ENCODE measurements at regions not wholly inside any gene's neighbourhood (a gene's known extent, or its start where the extent isn't known, plus 50 kb on each side); places are given as distances from the start of the nearest gene placed in this dataset.
"Not testable (repeated sequence)": the region's sequence is repeated elsewhere in the genome, so short reads cannot be mapped to it uniquely, and the experiment has no call there.

DNA sequence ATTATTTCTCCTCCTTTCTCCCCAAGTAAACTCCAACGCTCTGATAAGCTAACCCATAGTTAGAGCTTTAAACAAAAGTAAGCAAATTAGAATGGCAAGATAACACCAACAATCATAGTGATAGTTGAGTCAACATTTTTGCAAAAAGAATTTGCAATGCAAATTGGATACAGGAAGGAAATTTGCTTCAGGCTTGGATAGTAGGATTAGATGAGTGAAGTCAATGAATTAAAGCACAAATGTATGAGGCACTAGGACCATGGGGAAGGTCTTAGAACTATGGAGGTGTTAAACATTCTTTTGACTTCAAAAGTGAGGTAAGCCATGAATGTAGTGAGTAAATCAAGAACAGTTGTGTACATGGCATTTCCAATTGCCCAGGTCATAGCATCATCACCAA lies 289.8 kb upstream of the GRAMD2B start:
- H3K27ac ChIP-seq: no peak overlapping the region
- H3K9me3 ChIP-seq (replicated peaks): no peaks in the 10 kb centered on the region
- DNase-seq (ENCODE audit: low read depth in 1 of 2, low spot score in 2 of 2): no peak
- no peak overlapping the region for H3K4me3 ChIP-seq
- no peaks in the 10 kb centered on the region for H3K27me3 ChIP-seq (replicated peaks)
- H3K4me1 ChIP-seq (replicated peaks): peaks cover 11% of the 10 kb centered on the region
- no peaks in the 10 kb centered on the region for H3K36me3 ChIP-seq

DNA sequence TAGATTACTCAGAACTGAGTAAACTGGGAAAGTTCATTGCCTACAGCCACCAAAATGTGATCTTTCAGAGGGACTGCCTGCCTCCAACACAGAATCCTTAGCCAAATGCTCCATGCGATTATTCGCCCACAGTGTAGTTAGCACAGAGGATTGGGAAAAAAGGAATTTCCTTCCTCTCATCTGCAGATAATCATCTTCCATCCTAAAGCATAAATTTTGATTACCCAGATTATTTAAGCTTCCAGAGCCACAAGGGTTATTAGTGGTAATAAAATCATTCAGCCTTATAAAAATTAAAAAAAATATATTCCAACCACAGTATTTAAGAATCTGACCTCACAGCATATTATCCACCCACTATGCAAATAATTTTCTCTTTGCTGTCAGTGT lies 285.3 kb upstream of the GRAMD2B start:
- Histone ChIP-seq H3K27me3 (replicated peaks) (no peaks in the 10 kb centered on the region), H3K4me1 (replicated peaks) (peaks cover 35% of the 10 kb centered on the region), H3K27ac (peak overlapping the region; percentile 79), H3K9me3 (replicated peaks) (no peaks in the 10 kb centered on the region), H3K4me3 (no peak overlapping the region), H3K36me3 (no peaks in the 10 kb centered on the region)
- DNase-seq (ENCODE audit: low read depth in 1 of 2, low spot score in 2 of 2): peak in 1 of 2 experiments; percentile 14

DNA sequence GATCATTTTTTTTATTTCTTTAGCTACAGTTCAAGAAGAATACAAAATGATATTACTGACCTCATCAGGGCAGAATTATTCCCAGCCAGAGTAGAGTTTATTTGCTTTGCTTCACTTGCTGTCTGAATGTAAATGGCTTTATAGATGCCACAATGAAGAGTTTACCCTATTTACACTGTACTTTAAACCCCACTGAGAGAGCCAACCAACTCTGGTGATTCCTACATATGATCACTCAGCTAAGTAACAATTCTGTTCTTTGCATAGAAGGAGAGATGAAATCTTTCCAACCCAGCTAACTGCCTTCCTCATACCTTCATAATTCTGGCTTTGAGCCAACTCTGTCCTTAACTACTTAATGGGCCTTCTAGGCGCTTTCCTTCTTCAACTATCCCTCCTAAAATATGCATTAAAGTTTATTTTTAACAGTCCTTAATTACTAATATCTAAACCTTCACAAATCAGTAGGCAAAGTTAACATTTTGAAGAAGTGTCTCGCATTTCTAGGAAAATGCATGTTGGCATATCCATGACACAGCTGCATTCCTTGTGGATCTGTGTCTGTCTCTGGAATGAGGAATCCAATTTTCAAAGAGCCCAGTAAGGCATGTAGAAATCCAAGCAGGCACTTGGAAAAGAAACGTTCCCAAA lies 284.8 kb upstream of the GRAMD2B start:
- Histone ChIP-seq H3K36me3 (no peaks in the 10 kb centered on the region), H3K27ac (peak overlapping the region; percentile 79), H3K4me3 (no peak overlapping the region), H3K9me3 (replicated peaks) (no peaks in the 10 kb centered on the region), H3K4me1 (replicated peaks) (peaks cover 35% of the 10 kb centered on the region), H3K27me3 (replicated peaks) (no peaks in the 10 kb centered on the region)
- DNase-seq (ENCODE audit: low read depth in 1 of 2, low spot score in 2 of 2): peak; percentile 60 to 82

- H3K4me1 ChIP-seq (replicated peaks): peaks cover 35% of the 10 kb centered on the region
- DNase-seq (ENCODE audit: low read depth in 1 of 2, low spot score in 2 of 2): peak in 1 of 2 experiments; percentile 64
- peak overlapping the region; percentile 79 for H3K27ac ChIP-seq
- no peaks in the 10 kb centered on the region for H3K9me3 ChIP-seq (replicated peaks)
- H3K4me3 ChIP-seq: no peak overlapping the region
- H3K36me3 ChIP-seq: no peaks in the 10 kb centered on the region
- H3K27me3 ChIP-seq (replicated peaks): no peaks in the 10 kb centered on the region
These were observed 284.1 kb upstream of the GRAMD2B start for GRCh38 chr5:126139086-126139485.

DNA sequence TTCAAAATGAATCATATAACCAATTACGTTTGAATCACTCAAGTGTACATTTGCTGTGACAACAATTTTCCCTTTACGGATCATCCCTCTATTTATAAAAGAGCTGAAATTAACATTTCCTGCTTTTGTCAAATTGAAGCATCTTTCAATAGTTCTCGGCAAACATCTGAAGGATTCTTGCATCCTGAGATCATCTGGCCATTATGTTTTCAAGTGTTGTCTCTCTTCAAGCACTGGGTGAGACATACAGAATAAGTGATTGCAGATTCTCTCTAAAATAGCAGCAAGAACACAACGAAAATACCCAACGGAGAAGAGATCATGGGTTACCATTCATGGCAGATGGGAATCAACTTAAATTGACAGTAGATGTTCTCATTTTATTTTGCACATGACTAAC lies 283.4 kb upstream of the GRAMD2B start:
- Histone ChIP-seq H3K27me3 (replicated peaks) (no peaks in the 10 kb centered on the region), H3K27ac (peak overlapping the region; percentile 79), H3K36me3 (no peaks in the 10 kb centered on the region), H3K4me3 (no peak overlapping the region), H3K4me1 (replicated peaks) (peaks cover 35% of the 10 kb centered on the region), H3K9me3 (replicated peaks) (no peaks in the 10 kb centered on the region)
- peak; percentile 69 to 94 for DNase-seq (ENCODE audit: low read depth in 1 of 2, low spot score in 2 of 2)

- Histone ChIP-seq H3K4me3 (no peak overlapping the region), H3K27me3 (replicated peaks) (no peaks in the 10 kb centered on the region), H3K36me3 (no peaks in the 10 kb centered on the region), H3K27ac (no peak overlapping the region), H3K4me1 (replicated peaks) (peaks cover 23% of the 10 kb centered on the region), H3K9me3 (replicated peaks) (no peaks in the 10 kb centered on the region)
- no peak for DNase-seq (ENCODE audit: low read depth in 1 of 2, low spot score in 2 of 2)
These were observed 279.6 kb upstream of the GRAMD2B start for GRCh38 chr5:126143622-126144021.

DNA sequence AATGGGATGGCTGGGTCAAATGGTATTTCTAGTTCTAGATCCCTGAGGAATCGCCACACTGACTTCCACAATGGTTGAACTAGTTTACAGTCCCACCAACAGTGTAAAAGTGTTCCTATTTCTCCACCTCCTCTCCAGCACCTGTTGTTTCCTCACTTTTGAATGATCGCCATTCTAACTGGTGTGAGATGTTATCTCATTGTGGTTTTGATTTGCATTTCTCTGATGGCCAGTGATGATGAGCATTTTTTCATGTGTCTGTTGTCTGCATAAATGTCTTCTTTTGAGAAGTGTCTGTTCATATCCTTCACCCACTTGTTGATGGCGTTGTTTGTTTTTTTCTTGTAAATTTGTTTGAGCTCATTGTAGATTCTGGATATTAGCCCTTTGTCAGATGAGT lies 272.9 kb upstream of the GRAMD2B start:
- not testable (repeated sequence) for H3K27ac ChIP-seq; DNase-seq (ENCODE audit: low read depth in 1 of 2, low spot score in 2 of 2); H3K36me3 ChIP-seq; H3K4me3 ChIP-seq; H3K4me1 ChIP-seq (replicated peaks); H3K9me3 ChIP-seq (replicated peaks); H3K27me3 ChIP-seq (replicated peaks)

DNA sequence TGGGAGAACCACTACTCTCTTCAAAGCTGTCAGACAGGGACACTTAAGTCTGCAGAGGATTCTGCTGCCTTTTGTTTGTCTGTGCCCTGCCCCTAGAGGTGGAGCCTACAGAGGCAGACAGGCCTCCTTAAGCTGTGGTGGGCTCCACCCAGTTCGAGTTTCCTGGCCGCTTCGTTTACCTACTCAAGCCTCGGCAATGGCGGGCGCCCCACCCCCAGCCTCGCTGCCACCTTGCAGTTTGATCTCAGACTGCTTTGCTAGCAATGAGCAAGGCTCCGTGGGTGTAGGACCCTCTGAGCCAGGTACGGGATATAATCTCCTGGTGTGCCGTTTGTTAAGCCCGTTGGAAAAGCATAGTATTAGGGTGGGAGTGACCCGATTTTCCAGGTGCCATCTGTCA lies 267.9 kb upstream of the GRAMD2B start:
- H3K27me3 ChIP-seq (replicated peaks); H3K9me3 ChIP-seq (replicated peaks); DNase-seq (ENCODE audit: low read depth in 1 of 2, low spot score in 2 of 2); H3K36me3 ChIP-seq; H3K4me1 ChIP-seq (replicated peaks); H3K4me3 ChIP-seq; H3K27ac ChIP-seq: not testable (repeated sequence)

- H3K27ac ChIP-seq: no peak overlapping the region
- no peaks in the 10 kb centered on the region for H3K27me3 ChIP-seq (replicated peaks)
- no peak overlapping the region for H3K4me3 ChIP-seq
- H3K9me3 ChIP-seq (replicated peaks): no peaks in the 10 kb centered on the region; the same call in none of the 2 replicates
- DNase-seq (ENCODE audit: low read depth in 1 of 2, low spot score in 2 of 2): no peak
- no peaks in the 10 kb centered on the region for H3K4me1 ChIP-seq (replicated peaks)
- no peaks in the 10 kb centered on the region for H3K36me3 ChIP-seq
These were observed 256.8 kb upstream of the GRAMD2B start for GRCh38 chr5:126166368-126166767.

DNA sequence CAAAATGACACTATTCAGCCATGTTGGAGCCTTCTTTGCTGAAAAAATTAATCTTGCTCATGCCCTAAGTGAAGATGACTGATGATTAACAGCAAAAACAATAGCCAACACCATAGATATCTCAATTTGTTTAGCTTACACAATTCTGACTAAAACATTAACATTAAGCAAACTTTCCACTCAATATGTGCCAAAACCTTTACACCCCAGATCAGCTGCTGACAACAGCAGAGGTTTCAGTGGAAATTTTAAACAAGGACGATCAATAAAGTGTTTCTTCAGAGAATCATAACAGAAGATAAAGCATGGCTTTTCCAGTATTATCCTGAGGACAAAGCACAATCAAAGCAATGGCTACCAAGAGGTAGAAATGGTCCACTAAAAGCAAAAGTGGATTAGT lies 254.4 kb upstream of the GRAMD2B start:
- no peak overlapping the region for H3K4me3 ChIP-seq
- no peak for DNase-seq (ENCODE audit: low read depth in 1 of 2, low spot score in 2 of 2)
- H3K27ac ChIP-seq: no peak overlapping the region
- H3K27me3 ChIP-seq (replicated peaks): no peaks in the 10 kb centered on the region
- H3K4me1 ChIP-seq (replicated peaks): no peaks in the 10 kb centered on the region
- no peaks in the 10 kb centered on the region for H3K36me3 ChIP-seq
- H3K9me3 ChIP-seq (replicated peaks): no peaks in the 10 kb centered on the region; the same call in none of the 2 replicates

- no peaks in the 10 kb centered on the region for H3K36me3 ChIP-seq
- H3K27me3 ChIP-seq (replicated peaks): no peaks in the 10 kb centered on the region
- H3K27ac ChIP-seq: no peak overlapping the region
- H3K4me3 ChIP-seq: no peak overlapping the region
- DNase-seq (ENCODE audit: low read depth in 1 of 2, low spot score in 2 of 2): no peak
- H3K9me3 ChIP-seq (replicated peaks): no peaks in the 10 kb centered on the region; the same call in none of the 2 replicates
- no peaks in the 10 kb centered on the region for H3K4me1 ChIP-seq (replicated peaks)
These were observed 251.3 kb upstream of the GRAMD2B start for GRCh38 chr5:126171916-126172315.

DNA sequence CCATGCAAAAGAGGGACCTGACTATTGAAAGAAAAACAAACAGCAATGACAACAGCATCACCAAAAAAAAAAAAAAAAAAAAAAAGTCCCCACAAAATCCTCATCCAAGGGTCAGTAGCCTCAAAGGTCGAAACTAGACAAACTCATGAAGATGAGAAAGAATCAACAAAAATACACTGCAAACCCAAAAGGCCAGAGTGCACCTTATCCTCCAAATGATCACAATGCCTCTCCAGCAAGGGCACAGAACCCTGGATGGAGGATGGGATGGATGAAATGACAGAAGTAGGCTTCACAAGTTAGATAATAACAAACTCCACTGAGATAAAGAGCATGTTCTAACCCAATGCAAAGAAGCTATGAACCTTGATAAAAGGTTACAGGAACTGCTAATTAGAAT lies 250.4 kb upstream of the GRAMD2B start:
- Histone ChIP-seq H3K27ac (no peak overlapping the region), H3K27me3 (replicated peaks) (no peaks in the 10 kb centered on the region), H3K36me3 (no peaks in the 10 kb centered on the region), H3K9me3 (replicated peaks) (no peaks in the 10 kb centered on the region; the same call in none of the 2 replicates), H3K4me1 (replicated peaks) (no peaks in the 10 kb centered on the region), H3K4me3 (no peak overlapping the region)
- no peak for DNase-seq (ENCODE audit: low read depth in 1 of 2, low spot score in 2 of 2)

DNA sequence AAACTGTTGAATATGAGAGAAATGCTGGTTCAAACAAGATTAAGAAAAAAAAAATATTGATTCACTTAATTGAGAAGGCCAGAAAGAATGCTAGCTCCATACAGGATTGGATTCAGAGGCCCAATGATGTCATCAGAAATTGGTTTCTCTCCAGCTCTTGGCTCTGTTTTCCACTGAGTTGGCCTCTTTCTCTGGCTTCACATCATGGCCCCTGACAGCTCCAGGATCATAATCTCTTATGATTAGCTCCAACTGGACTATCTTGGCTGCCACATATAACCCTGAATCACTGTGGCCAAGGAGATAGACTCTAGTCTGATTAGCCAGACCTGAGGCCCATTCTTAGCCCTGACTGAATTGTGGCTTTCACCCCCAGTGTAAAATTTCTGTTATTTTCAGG lies 244.7 kb upstream of the GRAMD2B start:
- Histone ChIP-seq H3K27ac (no peak overlapping the region), H3K4me3 (no peak overlapping the region), H3K9me3 (replicated peaks) (no peaks in the 10 kb centered on the region), H3K27me3 (replicated peaks) (no peaks in the 10 kb centered on the region), H3K4me1 (replicated peaks) (no peaks in the 10 kb centered on the region), H3K36me3 (no peaks in the 10 kb centered on the region)
- no peak for DNase-seq (ENCODE audit: low read depth in 1 of 2, low spot score in 2 of 2)

GRCh38 chr5:126182971-126183695 lies 240.1 kb upstream of the GRAMD2B start:
- no peaks in the 10 kb centered on the region for H3K9me3 ChIP-seq (replicated peaks)
- no peaks in the 10 kb centered on the region for H3K4me1 ChIP-seq (replicated peaks)
- H3K4me3 ChIP-seq: no peak overlapping the region
- no peak for DNase-seq (ENCODE audit: low read depth in 1 of 2, low spot score in 2 of 2)
- H3K27ac ChIP-seq: no peak overlapping the region
- H3K36me3 ChIP-seq: no peaks in the 10 kb centered on the region
- no peaks in the 10 kb centered on the region for H3K27me3 ChIP-seq (replicated peaks)

Data from SJSA1 (cell line).